OCI-LY1 (cell line): ENCODE measurements at regions not wholly inside any gene's neighbourhood (a gene's known extent, or its start where the extent isn't known, plus 50 kb on each side); places are given as distances from the start of the nearest gene placed in this dataset.

ENCODE experiments used
- EZH2 ChIP-seq: fragments of 200-600 bp; sonication (generic), shearing (Covaris generic); IDR thresholded peaks from 2 replicates; pipeline ENCODE4 v1.8.0; 2017; ENCODE audit warnings: borderline replicate concordance, mixed run types, mild to moderate bottlenecking, antibody characterized with exemption, low read length, moderate library complexity, mixed read lengths
- TF ChIP-seq, protein P1 (sequence below): fragments of 200-600 bp; sonication (generic), shearing (Covaris generic); IDR thresholded peaks from 2 replicates; pipeline ENCODE4 v1.5.1; 2017; ENCODE audit warnings: mild to moderate bottlenecking, antibody characterized with exemption, low read length, moderate library complexity, mixed read lengths

- TF ChIP-seq, protein P1, sequence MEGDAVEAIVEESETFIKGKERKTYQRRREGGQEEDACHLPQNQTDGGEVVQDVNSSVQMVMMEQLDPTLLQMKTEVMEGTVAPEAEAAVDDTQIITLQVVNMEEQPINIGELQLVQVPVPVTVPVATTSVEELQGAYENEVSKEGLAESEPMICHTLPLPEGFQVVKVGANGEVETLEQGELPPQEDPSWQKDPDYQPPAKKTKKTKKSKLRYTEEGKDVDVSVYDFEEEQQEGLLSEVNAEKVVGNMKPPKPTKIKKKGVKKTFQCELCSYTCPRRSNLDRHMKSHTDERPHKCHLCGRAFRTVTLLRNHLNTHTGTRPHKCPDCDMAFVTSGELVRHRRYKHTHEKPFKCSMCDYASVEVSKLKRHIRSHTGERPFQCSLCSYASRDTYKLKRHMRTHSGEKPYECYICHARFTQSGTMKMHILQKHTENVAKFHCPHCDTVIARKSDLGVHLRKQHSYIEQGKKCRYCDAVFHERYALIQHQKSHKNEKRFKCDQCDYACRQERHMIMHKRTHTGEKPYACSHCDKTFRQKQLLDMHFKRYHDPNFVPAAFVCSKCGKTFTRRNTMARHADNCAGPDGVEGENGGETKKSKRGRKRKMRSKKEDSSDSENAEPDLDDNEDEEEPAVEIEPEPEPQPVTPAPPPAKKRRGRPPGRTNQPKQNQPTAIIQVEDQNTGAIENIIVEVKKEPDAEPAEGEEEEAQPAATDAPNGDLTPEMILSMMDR, result no peak
- no peak for TF ChIP-seq EZH2
Observed at GRCh38 chr2:107511970-107512789, 314.5 kb upstream of the RGPD4 start.
